ENCODE measurements at regions not wholly inside any gene's neighbourhood (a gene's known extent, or its start where the extent isn't known, plus 50 kb on each side); places are given as distances from the start of the nearest gene placed in this dataset.

- TF ChIP-seq, protein P1, sequence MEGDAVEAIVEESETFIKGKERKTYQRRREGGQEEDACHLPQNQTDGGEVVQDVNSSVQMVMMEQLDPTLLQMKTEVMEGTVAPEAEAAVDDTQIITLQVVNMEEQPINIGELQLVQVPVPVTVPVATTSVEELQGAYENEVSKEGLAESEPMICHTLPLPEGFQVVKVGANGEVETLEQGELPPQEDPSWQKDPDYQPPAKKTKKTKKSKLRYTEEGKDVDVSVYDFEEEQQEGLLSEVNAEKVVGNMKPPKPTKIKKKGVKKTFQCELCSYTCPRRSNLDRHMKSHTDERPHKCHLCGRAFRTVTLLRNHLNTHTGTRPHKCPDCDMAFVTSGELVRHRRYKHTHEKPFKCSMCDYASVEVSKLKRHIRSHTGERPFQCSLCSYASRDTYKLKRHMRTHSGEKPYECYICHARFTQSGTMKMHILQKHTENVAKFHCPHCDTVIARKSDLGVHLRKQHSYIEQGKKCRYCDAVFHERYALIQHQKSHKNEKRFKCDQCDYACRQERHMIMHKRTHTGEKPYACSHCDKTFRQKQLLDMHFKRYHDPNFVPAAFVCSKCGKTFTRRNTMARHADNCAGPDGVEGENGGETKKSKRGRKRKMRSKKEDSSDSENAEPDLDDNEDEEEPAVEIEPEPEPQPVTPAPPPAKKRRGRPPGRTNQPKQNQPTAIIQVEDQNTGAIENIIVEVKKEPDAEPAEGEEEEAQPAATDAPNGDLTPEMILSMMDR (conservative IDR thresholded peaks at IDR 0.05; ENCODE audit: low read length): no peak
Observed at GRCh38 chr15:62792986-62793751, 249.4 kb upstream of the TPM1 start.

DNA sequence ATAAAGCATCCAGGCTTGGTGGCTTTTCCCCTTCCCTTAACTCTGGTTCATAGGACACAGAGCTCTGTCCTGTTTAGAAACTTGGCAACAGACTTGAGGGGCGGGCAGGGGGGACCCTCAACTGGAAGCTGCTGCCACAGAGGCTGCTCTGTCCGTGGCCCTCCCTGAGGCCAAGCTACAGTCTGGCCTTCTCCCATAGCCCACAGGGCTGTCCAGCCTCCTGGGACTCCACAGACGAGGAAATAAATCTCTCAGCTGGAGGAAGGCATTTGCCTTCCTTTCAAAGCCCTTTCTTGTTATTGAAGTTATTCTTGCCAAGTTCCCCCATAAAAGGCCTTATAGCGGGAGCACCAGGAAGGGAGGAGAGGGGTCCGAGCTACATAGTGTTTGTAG lies 248.8 kb upstream of the TPM1 start:
- H3K4me3 ChIP-seq (ENCODE audit: low read length): no peak overlapping the region
- TF ChIP-seq, protein P1 (conservative IDR thresholded peaks at IDR 0.05; ENCODE audit: low read length): no peak
- DNase-seq (ENCODE audit: low read depth): no peak

More at GRCh38 chr15:62792986-62793751, 249.4 kb upstream of the TPM1 start:
- no peak overlapping the region for H3K4me3 ChIP-seq (ENCODE audit: low read length)
- no peak for DNase-seq (ENCODE audit: low read depth)

DNA sequence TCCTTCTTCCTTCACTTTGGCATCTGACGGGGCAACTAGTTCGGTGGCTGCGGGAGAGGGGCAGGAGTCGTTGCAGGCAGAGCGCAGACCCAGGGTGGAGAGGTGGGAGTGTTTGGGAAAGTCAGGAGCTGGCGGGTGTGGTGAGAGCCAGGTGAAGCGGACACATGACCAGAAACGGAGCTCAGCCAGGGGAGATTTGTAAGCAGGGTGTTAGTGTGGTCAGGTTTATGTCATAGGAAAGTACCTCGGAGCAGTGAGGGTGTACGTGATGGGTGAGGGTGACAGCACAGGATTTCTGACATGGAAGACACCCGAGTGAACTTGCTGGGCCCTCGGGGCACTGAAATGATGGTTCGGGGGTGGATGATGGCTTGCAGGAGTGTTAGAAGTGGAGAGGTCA lies 247.4 kb upstream of the TPM1 start:
- TF ChIP-seq, protein P1 (conservative IDR thresholded peaks at IDR 0.05; ENCODE audit: low read length): no peak
- no peak for DNase-seq (ENCODE audit: low read depth)
- H3K4me3 ChIP-seq (ENCODE audit: low read length): no peak overlapping the region

GRCh38 chr15:62795700-62796695 lies 246.5 kb upstream of the TPM1 start:
- TF ChIP-seq, protein P1 (conservative IDR thresholded peaks at IDR 0.05; ENCODE audit: low read length): no peak
- H3K4me3 ChIP-seq (ENCODE audit: low read length): no peak overlapping the region
- no peak for DNase-seq (ENCODE audit: low read depth)

DNA sequence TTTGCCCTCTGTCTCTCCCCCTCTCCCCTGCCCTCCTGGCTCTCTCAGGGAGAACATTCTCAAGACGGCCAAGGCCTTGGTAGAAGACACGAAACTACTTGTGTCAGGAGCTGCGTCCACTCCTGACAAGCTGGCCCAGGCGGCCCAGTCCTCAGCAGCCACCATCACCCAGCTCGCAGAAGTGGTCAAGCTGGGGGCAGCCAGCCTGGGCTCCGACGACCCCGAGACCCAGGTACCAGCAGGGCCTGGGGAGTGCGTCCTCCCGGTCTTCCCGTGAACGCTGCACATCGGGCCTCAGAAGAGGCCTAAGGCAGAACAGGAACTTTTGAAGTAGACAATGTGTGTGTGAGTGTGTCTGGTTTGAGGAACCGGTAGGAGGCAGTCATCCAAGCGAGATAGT lies 245.4 kb upstream of the TPM1 start:
- TF ChIP-seq, protein P1 (conservative IDR thresholded peaks at IDR 0.05; ENCODE audit: low read length): no peak
- DNase-seq (ENCODE audit: low read depth): no peak
- H3K4me3 ChIP-seq (ENCODE audit: low read length): no peak overlapping the region

DNA sequence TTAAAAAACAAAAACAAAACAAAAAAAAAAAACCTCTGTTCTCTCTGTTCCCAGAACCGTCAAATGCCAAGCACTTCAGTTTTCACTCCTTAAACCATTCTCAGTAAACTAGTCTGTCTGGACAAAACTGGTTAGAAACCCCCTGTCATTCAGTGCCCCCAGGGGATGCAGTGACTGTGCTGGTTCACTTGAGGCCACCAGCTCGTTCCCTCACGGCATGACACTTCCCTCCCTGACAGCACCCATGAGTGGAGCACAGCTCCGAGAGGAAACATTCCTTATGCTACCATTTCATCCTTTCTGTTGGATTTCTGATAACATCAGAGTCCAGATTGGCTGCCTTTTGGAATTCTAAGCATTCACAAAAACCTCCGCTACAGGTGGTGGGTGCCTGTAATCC lies 244.0 kb upstream of the TPM1 start:
- TF ChIP-seq, protein P1 (conservative IDR thresholded peaks at IDR 0.05; ENCODE audit: low read length): no peak
- no peak for DNase-seq (ENCODE audit: low read depth)
- H3K4me3 ChIP-seq (ENCODE audit: low read length): no peak overlapping the region
